ENCODE measurements at regions not wholly inside any gene's neighbourhood (a gene's known extent, or its start where the extent isn't known, plus 50 kb on each side); places are given as distances from the start of the nearest gene placed in this dataset.
"Not testable (repeated sequence)": the region's sequence is repeated elsewhere in the genome, so short reads cannot be mapped to it uniquely, and the experiment has no call there.

- DNase-seq = peak; percentile 16
- H3K4me3 Mint-ChIP-seq; H3K36me3 ChIP-seq (replicated peaks in 1 of 2; ENCODE audit: control extremely low read depth in 1 of 2, control insufficient read depth in 1 of 2, extremely low read depth in 1 of 2, insufficient read depth in 2 of 2, low read length in 1 of 2); H3K4me1 ChIP-seq (ENCODE audit: control insufficient read depth in 2 of 2, insufficient read depth in 2 of 2, low read length in 2 of 2); H3K27ac Mint-ChIP-seq; H3K27me3 Mint-ChIP-seq; H3K9me3 ChIP-seq (ENCODE audit: control extremely low read depth in 1 of 3, control insufficient read depth in 2 of 3, insufficient read depth in 1 of 3, low read length in 2 of 3); H3K27ac ChIP-seq (ENCODE audit: low read length in 2 of 2); H3K4me3 ChIP-seq (ENCODE audit: control extremely low read depth in 1 of 5, extremely low read depth in 1 of 5, insufficient read depth in 1 of 5, low read depth in 2 of 5, low read length in 4 of 5); H3K4me1 Mint-ChIP-seq; ATAC-seq (ENCODE audit: low read depth); H2AFZ ChIP-seq (ENCODE audit: insufficient read depth, low read depth, low read length, poor library complexity, severe bottlenecking); H3K9me3 Mint-ChIP-seq (ENCODE audit: insufficient read depth); H4K20me1 ChIP-seq (ENCODE audit: control insufficient read depth, insufficient read depth, low read length, poor library complexity, severe bottlenecking); H3K27me3 ChIP-seq (replicated peaks in 1 of 4; ENCODE audit: control extremely low read depth in 1 of 4, control insufficient read depth in 3 of 4, insufficient read depth in 4 of 4, low read length in 3 of 4); H3K79me2 ChIP-seq (ENCODE audit: control insufficient read depth, insufficient read depth, low read length); H3K9ac ChIP-seq (ENCODE audit: low read length); intact Hi-C loops (cut with micrococcal nuclease); CTCF ChIA-PET; H3K4me2 ChIP-seq (replicated peaks; ENCODE audit: low read depth, low read length, poor library complexity, severe bottlenecking); POLR2A ChIA-PET: not testable (repeated sequence)
- WGBS (ENCODE audit: insufficient coverage) = no CpG with 5 or more reads among the region's 15 CpGs
Observed at GRCh38 chr3:10109-10996, 186.2 kb upstream of the CHL1 start.

GRCh38 chr3:11734-12133, 184.8 kb upstream of the CHL1 start:
- Mint-ChIP-seq H3K27me3 (peaks cover 4% of the 10 kb centered on the region), H3K9me3 (ENCODE audit: insufficient read depth) (peaks cover 5% of the 10 kb centered on the region), H3K4me3 (no peak overlapping the region), H3K4me1 (no peaks in the 10 kb centered on the region), H3K27ac (peak overlapping the region; percentile 41)
- intact Hi-C loops (cut with micrococcal nuclease) = no loop called here
- TF ChIP-seq EZH2 (IDR thresholded peaks at IDR 0.05; ENCODE audit: borderline replicate concordance, insufficient read depth, low read depth, low read length, poor library complexity, severe bottlenecking) (no peak), CTCF (IDR thresholded peaks at IDR 0.05) (no peak)
- no peak overlapping the region for H3K27ac ChIP-seq (ENCODE audit: low read length in 2 of 2)
- H3K4me1 ChIP-seq (ENCODE audit: control insufficient read depth in 2 of 2, insufficient read depth in 2 of 2, low read length in 2 of 2) = no peaks in the 10 kb centered on the region
- H3K79me2 ChIP-seq (ENCODE audit: control insufficient read depth, insufficient read depth, low read length) = no peaks in the 10 kb centered on the region
- H3K4me3 ChIP-seq (ENCODE audit: control extremely low read depth in 1 of 5, extremely low read depth in 1 of 5, insufficient read depth in 1 of 5, low read depth in 2 of 5, low read length in 4 of 5) = no peak overlapping the region
- ChIA-PET CTCF (no interaction called here), POLR2A (no interaction called here)
- 72% methylated on average over 18 of the region's 22 CpGs for WGBS (ENCODE audit: insufficient coverage)
- no peak overlapping the region for H3K9ac ChIP-seq (ENCODE audit: low read length)
- no peak for DNase-seq
- H3K27me3 ChIP-seq (replicated peaks in 1 of 4; ENCODE audit: control extremely low read depth in 1 of 4, control insufficient read depth in 3 of 4, insufficient read depth in 4 of 4, low read length in 3 of 4) = peaks cover 0 to 5% (median 1%) of the 10 kb centered on the region in 4 experiments
- H2AFZ ChIP-seq (ENCODE audit: insufficient read depth, low read depth, low read length, poor library complexity, severe bottlenecking) = no peak overlapping the region
- ATAC-seq (ENCODE audit: low read depth) = no peak
- no peaks in the 10 kb centered on the region for H4K20me1 ChIP-seq (ENCODE audit: control insufficient read depth, insufficient read depth, low read length, poor library complexity, severe bottlenecking)
- peaks cover 0 to 5% (median 0%) of the 10 kb centered on the region in 3 donors for H3K9me3 ChIP-seq (ENCODE audit: control extremely low read depth in 1 of 3, control insufficient read depth in 2 of 3, insufficient read depth in 1 of 3, low read length in 2 of 3)
- H3K4me2 ChIP-seq (replicated peaks; ENCODE audit: low read depth, low read length, poor library complexity, severe bottlenecking) = no peak overlapping the region
- H3K36me3 ChIP-seq (replicated peaks in 1 of 2; ENCODE audit: control extremely low read depth in 1 of 2, control insufficient read depth in 1 of 2, extremely low read depth in 1 of 2, insufficient read depth in 2 of 2, low read length in 1 of 2) = no peaks in the 10 kb centered on the region

Measured in B cell (primary cell).